Activated CD4-positive, CD25-positive, alpha-beta regulatory T cell (primary cell): ENCODE measurements at regions not wholly inside any gene's neighbourhood (a gene's known extent, or its start where the extent isn't known, plus 50 kb on each side); places are given as distances from the start of the nearest gene placed in this dataset.
"Not testable (repeated sequence)": the region's sequence is repeated elsewhere in the genome, so short reads cannot be mapped to it uniquely, and the experiment has no call there.

Experiments
- DNase-seq, 4 experiments: peaks; one replicate each; lab custom pipeline; 2025; lab: John Stamatoyannopoulos, UW

- DNase-seq, result no peak
Measured at GRCh38 chr9:28471261-28471660, 898.0 kb upstream of the C9orf72 start.

GRCh38 chr9:28487561-28487960 lies 914.3 kb upstream of the C9orf72 start:
- DNase-seq, result no peak

- DNase-seq, result no peak
Measured at GRCh38 chr9:28491121-28491520, 917.8 kb upstream of the C9orf72 start.

GRCh38 chr9:28498168-28498567 lies 924.9 kb upstream of the C9orf72 start:
- DNase-seq, result not testable (repeated sequence)

- no peak for DNase-seq
Measured at GRCh38 chr9:28502189-28502588, 928.9 kb upstream of the C9orf72 start.

- no peak for DNase-seq
Measured at GRCh38 chr9:28502741-28503140, 929.5 kb upstream of the C9orf72 start.

GRCh38 chr9:28503573-28503972 lies 930.3 kb upstream of the C9orf72 start:
- no peak for DNase-seq

GRCh38 chr9:28518439-28518838 lies 945.2 kb upstream of the C9orf72 start:
- no peak for DNase-seq

- not testable (repeated sequence) for DNase-seq
Measured at GRCh38 chr9:28524309-28524708, 951.0 kb upstream of the C9orf72 start.

GRCh38 chr9:28528049-28528448 lies 954.8 kb upstream of the C9orf72 start:
- DNase-seq, result no peak

GRCh38 chr9:28538132-28538531 lies 964.9 kb upstream of the C9orf72 start:
- no peak for DNase-seq

- no peak for DNase-seq
Measured at GRCh38 chr9:28539434-28540070, 966.3 kb upstream of the C9orf72 start.

- no peak for DNase-seq
Measured at GRCh38 chr9:28542928-28543327, 969.6 kb upstream of the C9orf72 start.

GRCh38 chr9:28547527-28547926 lies 974.2 kb upstream of the C9orf72 start:
- no peak for DNase-seq

GRCh38 chr9:28563291-28563934 lies 990.1 kb upstream of the C9orf72 start:
- no peak for DNase-seq

GRCh38 chr9:28583832-28584231 lies 1010.6 kb upstream of the C9orf72 start:
- DNase-seq, result no peak

- DNase-seq, result no peak
Measured at GRCh38 chr9:28584542-28584941, 1011.3 kb upstream of the C9orf72 start.

- DNase-seq, result no peak
Measured at GRCh38 chr9:28587052-28587451, 1013.8 kb upstream of the C9orf72 start.

GRCh38 chr9:28598408-28598807 lies 1025.1 kb upstream of the C9orf72 start:
- no peak for DNase-seq

GRCh38 chr9:28600226-28600625 lies 1026.9 kb upstream of the C9orf72 start:
- no peak for DNase-seq

- DNase-seq, result no peak
Measured at GRCh38 chr9:28607843-28608242, 1034.6 kb upstream of the C9orf72 start.

- no peak for DNase-seq
Measured at GRCh38 chr9:28610339-28610738, 1037.1 kb upstream of the C9orf72 start.

GRCh38 chr9:28616310-28616709 lies 1043.0 kb upstream of the C9orf72 start:
- DNase-seq, result no peak

- no peak for DNase-seq
Measured at GRCh38 chr9:28620011-28620410, 1046.7 kb upstream of the C9orf72 start.
